H9 (cell line): ENCODE measurements at regions not wholly inside any gene's neighbourhood (a gene's known extent, or its start where the extent isn't known, plus 50 kb on each side); places are given as distances from the start of the nearest gene placed in this dataset.
"Not testable (repeated sequence)": the region's sequence is repeated elsewhere in the genome, so short reads cannot be mapped to it uniquely, and the experiment has no call there.

Source experiments
- DNase-seq: peaks from one replicate; pipeline ENCODE4 v3.0.0-alpha.2; 2017
- H2AFZ ChIP-seq: one replicate; pipeline ENCODE4 v1.6.1; 2013; ENCODE audit warnings: mild to moderate bottlenecking, low read length, control low read depth, moderate library complexity
- H2AK5ac ChIP-seq: 2 replicates; pipeline ENCODE4 v1.6.1; 2013; ENCODE audit warnings: low read length, control low read depth, mixed read lengths; ENCODE audit not compliant: insufficient read length
- H2BK120ac ChIP-seq: one replicate; pipeline ENCODE4 v1.6.1; 2013; ENCODE audit warnings: low read depth, mild to moderate bottlenecking, low read length, control low read depth, inconsistent platforms; ENCODE audit not compliant: poor library complexity, severe bottlenecking
- H2BK12ac ChIP-seq: 2 replicates; pipeline ENCODE4 v1.6.1; 2013; ENCODE audit warnings: low read length, control low read depth, mixed read lengths, low read depth; ENCODE audit not compliant: insufficient read length
- H2BK15ac ChIP-seq: 2 replicates; pipeline ENCODE4 v1.6.1; 2013; ENCODE audit warnings: low read depth, low read length, control low read depth
- H2BK20ac ChIP-seq: one replicate; pipeline ENCODE4 v1.6.1; 2013; ENCODE audit warnings: low read depth, mild to moderate bottlenecking, low read length, control low read depth, inconsistent platforms; ENCODE audit not compliant: poor library complexity, severe bottlenecking
- H2BK5ac ChIP-seq: 2 replicates; pipeline ENCODE4 v1.6.1; 2013; ENCODE audit warnings: low read length, control low read depth, mixed read lengths; ENCODE audit not compliant: insufficient read length
- H3K14ac ChIP-seq: 2 replicates; pipeline ENCODE4 v1.6.1; 2013; ENCODE audit warnings: low read length, control low read depth; ENCODE audit not compliant: insufficient read depth
- H3K18ac ChIP-seq: 2 replicates; pipeline ENCODE4 v1.6.1; 2013; ENCODE audit warnings: low read depth, mild to moderate bottlenecking, mixed read lengths, low read length, control low read depth; ENCODE audit not compliant: insufficient read length
- H3K23ac ChIP-seq: 2 replicates; pipeline ENCODE4 v1.6.1; 2013; ENCODE audit warnings: low read length, control low read depth, mixed read lengths, low read depth; ENCODE audit not compliant: insufficient read length
- H3K23me2 ChIP-seq: 2 replicates; pipeline ENCODE4 v1.6.1; 2013; ENCODE audit warnings: low read depth, mild to moderate bottlenecking, mixed read lengths, low read length, control low read depth; ENCODE audit not compliant: insufficient read length, poor library complexity, severe bottlenecking
- H3K27ac ChIP-seq: 2 replicates; pipeline ENCODE4 v1.5.1; 2013; ENCODE audit warnings: low read length, control low read depth, mixed read lengths, low read depth; ENCODE audit not compliant: insufficient read length
- H3K27me3 ChIP-seq: 2 replicates; pipeline ENCODE4 v1.6.1; 2013; ENCODE audit warnings: low read length, control low read depth, inconsistent platforms; ENCODE audit not compliant: insufficient read depth
- H3K4ac ChIP-seq: 2 replicates; pipeline ENCODE4 v1.6.1; 2013; ENCODE audit warnings: low read depth, mild to moderate bottlenecking, control low read depth, inconsistent platforms, low read length, moderate library complexity
- H3K4me1 ChIP-seq: 2 replicates; pipeline ENCODE4 v1.6.1; 2013; ENCODE audit warnings: low read length, control low read depth, inconsistent platforms; ENCODE audit not compliant: insufficient read depth
- H3K4me2 ChIP-seq: 2 replicates; pipeline ENCODE4 v1.6.1; 2013; ENCODE audit warnings: low read length, control low read depth, mixed read lengths; ENCODE audit not compliant: insufficient read length, insufficient read depth
- H3K56ac ChIP-seq: 2 replicates; pipeline ENCODE4 v1.6.1; 2013; ENCODE audit warnings: low read depth, mild to moderate bottlenecking, mixed read lengths, low read length, control low read depth; ENCODE audit not compliant: insufficient read length
- H3K79me1 ChIP-seq: 2 replicates; pipeline ENCODE4 v1.6.1; 2013; ENCODE audit warnings: low read depth, mild to moderate bottlenecking, moderate library complexity, low read length, control low read depth, inconsistent platforms; ENCODE audit not compliant: insufficient read depth, poor library complexity, severe bottlenecking
- H3K79me2 ChIP-seq: 2 replicates; pipeline ENCODE4 v1.6.1; 2013; ENCODE audit warnings: low read length, control low read depth, inconsistent platforms; ENCODE audit not compliant: insufficient read depth
- H3K9ac ChIP-seq: 2 replicates; pipeline ENCODE4 v1.6.1; 2013; ENCODE audit warnings: low read length, control low read depth, mixed read lengths; ENCODE audit not compliant: insufficient read length; ENCODE audit errors: extremely low read depth
- H3K9me3 ChIP-seq: one replicate; pipeline ENCODE4 v1.6.1; 2013; ENCODE audit warnings: low read depth, low read length, inconsistent platforms; ENCODE audit not compliant: control insufficient read depth
- H3T11ph ChIP-seq: one replicate; pipeline ENCODE4 v1.6.1; 2013; ENCODE audit warnings: mild to moderate bottlenecking, low read length, control low read depth, inconsistent platforms
- H4K20me1 ChIP-seq: one replicate; pipeline ENCODE4 v1.6.1; 2013; ENCODE audit not compliant: control insufficient read depth, insufficient read length, insufficient read depth
- H4K5ac ChIP-seq: 2 replicates; pipeline ENCODE4 v1.6.1; 2013; ENCODE audit warnings: low read depth, mild to moderate bottlenecking, mixed read lengths, low read length, control low read depth; ENCODE audit not compliant: insufficient read length
- H4K8ac ChIP-seq: replicated peaks from 2 replicates; pipeline ENCODE4 v1.6.1; 2013; ENCODE audit warnings: low read length, control low read depth, mixed read lengths, low read depth; ENCODE audit not compliant: insufficient read length
- H4K91ac ChIP-seq: 2 replicates; pipeline ENCODE4 v1.6.1; 2013; ENCODE audit warnings: low read depth, mild to moderate bottlenecking, moderate library complexity, mixed read lengths, low read length, control low read depth; ENCODE audit not compliant: insufficient read length
- H3K27ac Mint-ChIP-seq, 3 experiments: 2 replicates in 2 of 3; 3 replicates in 1 of 3; pipeline ENCODE4 v1.8.0; 2020 to 2021; ENCODE audit warnings: mixed read lengths in 3 of 3, mild to moderate bottlenecking in 1 of 3, moderate library complexity in 1 of 3
- H3K27me3 Mint-ChIP-seq: 2 replicates; pipeline ENCODE4 v1.8.0; 2021; ENCODE audit warnings: low read depth, mild to moderate bottlenecking, moderate library complexity, mixed read lengths
- H3K36me3 Mint-ChIP-seq, 3 experiments: 2 replicates in 2 of 3; 3 replicates in 1 of 3; pipeline ENCODE4 v1.8.0; 2020 to 2021; ENCODE audit warnings: low read depth in 3 of 3, mixed read lengths in 3 of 3; ENCODE audit not compliant: insufficient read depth in 1 of 3
- H3K4me1 Mint-ChIP-seq, 2 experiments: 2 replicates each; pipeline ENCODE4 v1.8.0; 2020; ENCODE audit warnings: mixed read lengths in 2 of 2
- H3K4me3 Mint-ChIP-seq, 2 experiments: 2 replicates in 1 of 2; 3 replicates in 1 of 2; pipeline ENCODE4 v1.8.0; 2020 to 2021; ENCODE audit warnings: mild to moderate bottlenecking in 2 of 2, mixed read lengths in 2 of 2, moderate library complexity in 1 of 2
- H3K9me3 Mint-ChIP-seq, 2 experiments: 2 replicates in 1 of 2; 3 replicates in 1 of 2; pipeline ENCODE4 v1.8.0; 2020; ENCODE audit warnings: mild to moderate bottlenecking in 2 of 2, mixed read lengths in 2 of 2, moderate library complexity in 1 of 2
- CTCF ChIP-seq: fragments of 200-600 bp; sonication (generic); conservative IDR thresholded peaks from 3 replicates; pipeline ENCODE4 v1.8.0; 2021; ENCODE audit warnings: antibody characterized with exemption, mild to moderate bottlenecking
- WGBS: extraction: QIAGEN DNeasy Blood & Tissue Kit; methylation state at CpG from one replicate; pipeline ENCODE4 v1.1.7; 2013; ENCODE audit warnings: missing lambda C conversion rate, low lambda C conversion rate, mixed read lengths; ENCODE audit not compliant: insufficient read length; ENCODE audit errors: extremely low coverage; 5-methylcytosine and 5-hydroxymethylcytosine counted together

GRCh38 chr17:31631766-31632165 is 227.3 kb downstream of the COPRS start:
- WGBS: no CpG with 5 or more reads among the region's 3 CpGs

GRCh38 chr17:31630866-31631265 is 228.2 kb downstream of the COPRS start:
- not testable (repeated sequence) for H2BK20ac ChIP-seq, H3K23me2 ChIP-seq, H4K91ac ChIP-seq, H3T11ph ChIP-seq, H3K27me3 Mint-ChIP-seq, H3K9ac ChIP-seq, H3K23ac ChIP-seq, H2BK12ac ChIP-seq, H3K4ac ChIP-seq, H3K56ac ChIP-seq, H3K18ac ChIP-seq, H3K4me1 ChIP-seq, H3K4me2 ChIP-seq, H2BK5ac ChIP-seq, H2BK15ac ChIP-seq, H3K79me2 ChIP-seq, H3K14ac ChIP-seq, H4K20me1 ChIP-seq, H3K4me1 Mint-ChIP-seq, H3K36me3 Mint-ChIP-seq, H2AK5ac ChIP-seq, H3K27me3 ChIP-seq, H4K8ac ChIP-seq, H3K4me3 Mint-ChIP-seq, H4K5ac ChIP-seq, H3K79me1 ChIP-seq, H3K27ac ChIP-seq, H3K9me3 ChIP-seq, DNase-seq, H2BK120ac ChIP-seq, H2AFZ ChIP-seq
- WGBS: no CpG with 5 or more reads among the region's 8 CpGs
- peaks cover 16 to 33% of the 10 kb centered on the region in 2 experiments; a peak in 4 of 5 replicates for H3K9me3 Mint-ChIP-seq
- H3K27ac Mint-ChIP-seq: peak overlapping the region in 1 of 3 experiments; percentile 40; a peak in 1 of 7 replicates

More at GRCh38 chr17:31631766-31632165, 227.3 kb downstream of the COPRS start:
- H3K56ac ChIP-seq: no peak overlapping the region
- Mint-ChIP-seq H3K9me3 (peaks cover 16 to 37% of the 10 kb centered on the region in 2 experiments; a peak in 4 of 5 replicates), H3K36me3 (peaks cover 0 to 9% (median 4%) of the 10 kb centered on the region in 3 experiments; a peak in 5 of 7 replicates), H3K4me1 (no peaks in the 10 kb centered on the region), H3K27ac (no peak overlapping the region), H3K27me3 (peaks cover 4% of the 10 kb centered on the region), H3K4me3 (no peak overlapping the region)
- no peaks in the 10 kb centered on the region for H4K20me1 ChIP-seq
- H2BK120ac ChIP-seq: no peak overlapping the region
- H3K79me2 ChIP-seq: no peaks in the 10 kb centered on the region
- no peak overlapping the region for H2AK5ac ChIP-seq
- no peak overlapping the region for H4K91ac ChIP-seq
- H3K9ac ChIP-seq: no peak overlapping the region
- TF ChIP-seq CTCF: no peak
- H3T11ph ChIP-seq: no peak overlapping the region
- no peak overlapping the region for H2BK15ac ChIP-seq
- no peak overlapping the region for H3K14ac ChIP-seq
- no peaks in the 10 kb centered on the region for H3K27me3 ChIP-seq
- DNase-seq: no peak
- H2BK5ac ChIP-seq: no peak overlapping the region
- no peak overlapping the region for H4K5ac ChIP-seq
- no peak overlapping the region for H3K18ac ChIP-seq
- H2BK20ac ChIP-seq: no peak overlapping the region
- no peaks in the 10 kb centered on the region for H3K9me3 ChIP-seq
- H2BK12ac ChIP-seq: no peak overlapping the region
- H3K79me1 ChIP-seq: no peaks in the 10 kb centered on the region
- no peak overlapping the region for H3K23ac ChIP-seq
- no peak overlapping the region for H3K4ac ChIP-seq
- H2AFZ ChIP-seq: no peak overlapping the region
- H4K8ac ChIP-seq: no peak overlapping the region
- no peaks in the 10 kb centered on the region for H3K4me1 ChIP-seq
- no peak overlapping the region for H3K27ac ChIP-seq
- H3K4me2 ChIP-seq: no peak overlapping the region
- no peaks in the 10 kb centered on the region for H3K23me2 ChIP-seq
